Gastroesophageal sphincter (tissue), 4 donors: ENCODE measurements at regions not wholly inside any gene's neighbourhood (a gene's known extent, or its start where the extent isn't known, plus 50 kb on each side); places are given as distances from the start of the nearest gene placed in this dataset.
"Not testable (repeated sequence)": the region's sequence is repeated elsewhere in the genome, so short reads cannot be mapped to it uniquely, and the experiment has no call there.

Experiments
- ATAC-seq: fragments of 150-250 bp; one replicate; pipeline ENCODE4 v1.9.1; 2016; ENCODE audit warnings: mild to moderate bottlenecking, moderate library complexity
- H3K27ac ChIP-seq, 4 donors: fragments of 200-600 bp; sonication (generic) in 3 of 4; 1 replicate in 3 of 4; 2 replicates in 1 of 4; pipeline ENCODE4 v1.5.1; 2016 to 2019
- H3K27me3 ChIP-seq: fragments of 200-600 bp; sonication (generic); one replicate; pipeline ENCODE4 v1.5.1; 2019
- H3K36me3 ChIP-seq, 2 donors: fragments of 200-600 bp; sonication (generic); one replicate each; pipeline ENCODE4 v1.5.1; 2019; ENCODE audit warnings: control low read depth in 1 of 2
- H3K4me1 ChIP-seq, 3 donors: fragments of 200-600 bp; sonication (generic); 1 replicate in 2 of 3; 2 replicates in 1 of 3; pipeline ENCODE4 v1.5.1; 2016 to 2019; ENCODE audit warnings: control low read depth in 2 of 3
- H3K4me3 ChIP-seq, 2 donors: fragments of 200-600 bp; sonication (generic); one replicate each; pipeline ENCODE4 v1.5.1; 2019; ENCODE audit warnings: mild to moderate bottlenecking in 1 of 2, moderate library complexity in 1 of 2
- H3K9me3 ChIP-seq, 3 donors: fragments of 200-600 bp; sonication (generic); one replicate each; pipeline ENCODE4 v1.5.1; 2017 to 2019; ENCODE audit warnings: control low read depth in 2 of 3
- CTCF ChIP-seq, 4 experiments: fragments of 200-600 bp in 2 of 4; fragments of 450-650 bp in 2 of 4; sonication (generic) in 1 of 4; IDR thresholded peaks; one replicate each; pipeline ENCODE4 v1.5.1; 2017 to 2019; ENCODE audit warnings: antibody characterized with exemption in 4 of 4, mild to moderate bottlenecking in 2 of 4, moderate library complexity in 2 of 4
- EP300 ChIP-seq: sonication (generic); formaldehyde crosslinking; IDR thresholded peaks from one replicate; pipeline ENCODE4 v1.6.1; 2017; ENCODE audit warnings: antibody characterized with exemption, mild to moderate bottlenecking
- POLR2A ChIP-seq, 2 donors: fragments of 450-650 bp; IDR thresholded peaks; one replicate each; pipeline ENCODE4 v1.6.1; 2017; ENCODE audit warnings: antibody characterized with exemption in 2 of 2, mild to moderate bottlenecking in 2 of 2, moderate library complexity in 1 of 2
- POLR2AphosphoS5 ChIP-seq: sonication (generic); formaldehyde crosslinking; IDR thresholded peaks from one replicate; pipeline ENCODE4 v1.6.1; 2017; ENCODE audit warnings: antibody characterized with exemption
- WGBS, 2 donors: methylation state at CpG; one replicate each; pipeline ENCODE4 v1.1.5; 2018; ENCODE audit warnings: low coverage in 1 of 2; 5-methylcytosine and 5-hydroxymethylcytosine counted together

GRCh38 chr17:77529328-77529650, 388.5 kb downstream of the SEC14L1 start:
- H3K27me3 ChIP-seq: peaks cover 46% of the 10 kb centered on the region
- peaks cover 0 to 14% (median 9%) of the 10 kb centered on the region in 3 donors for H3K4me1 ChIP-seq
- no peaks in the 10 kb centered on the region for H3K36me3 ChIP-seq
- WGBS, 2 donors: 40% methylated on average over 2 of the region's 7 CpGs; no CpG with 5 or more reads in 1 of the 2 donors
- no peak overlapping the region for H3K4me3 ChIP-seq
- no peak for ATAC-seq
- TF ChIP-seq POLR2A (IDR thresholded peaks at IDR 0.05) (no peak), EP300 (no peak), CTCF (IDR thresholded peaks at IDR 0.05) (no peak), POLR2AphosphoS5 (no peak)
- H3K27ac ChIP-seq: no peak overlapping the region
- no peaks in the 10 kb centered on the region for H3K9me3 ChIP-seq

DNA sequence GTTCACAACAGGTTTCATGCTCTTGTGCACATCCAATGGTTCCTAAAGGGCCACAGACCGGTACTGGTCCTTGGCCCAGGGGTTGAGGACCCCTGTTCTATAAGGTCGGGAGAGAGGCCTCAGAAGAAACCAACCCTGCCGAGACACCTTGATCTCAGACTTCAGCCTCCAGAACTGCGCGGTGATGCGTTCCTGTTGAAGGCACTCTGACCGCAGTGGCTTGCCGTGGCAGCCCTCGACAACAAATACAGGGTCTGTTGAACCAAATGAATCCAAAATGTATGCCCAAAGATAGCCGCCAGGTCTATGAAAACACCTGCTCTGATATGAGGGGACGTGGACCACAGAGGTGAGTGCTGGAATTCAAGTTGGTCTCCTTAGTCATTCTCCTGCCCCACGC, 389.8 kb downstream of the SEC14L1 start:
- Histone ChIP-seq H3K4me3 (no peak overlapping the region), H3K9me3 (no peaks in the 10 kb centered on the region), H3K36me3 (no peaks in the 10 kb centered on the region), H3K27me3 (peaks cover 46% of the 10 kb centered on the region), H3K4me1 (peaks cover 0 to 14% (median 9%) of the 10 kb centered on the region in 3 donors), H3K27ac (no peak overlapping the region)
- WGBS, 2 donors: 81 to 90% methylated on average over 2 of the region's 12 CpGs
- TF ChIP-seq POLR2AphosphoS5 (no peak), POLR2A (IDR thresholded peaks at IDR 0.05) (no peak), EP300 (no peak), CTCF (IDR thresholded peaks at IDR 0.05) (no peak)
- ATAC-seq: no peak

GRCh38 chr17:77531002-77531401, 390.2 kb downstream of the SEC14L1 start:
- Histone ChIP-seq H3K4me3 (no peak overlapping the region), H3K27ac (no peak overlapping the region), H3K4me1 (peaks cover 0 to 14% (median 9%) of the 10 kb centered on the region in 3 donors), H3K27me3 (peaks cover 44% of the 10 kb centered on the region), H3K9me3 (no peaks in the 10 kb centered on the region), H3K36me3 (no peaks in the 10 kb centered on the region)
- 67 to 80% methylated on average over 4 to 6 of the region's 6 CpGs for WGBS, 2 donors
- no peak for ATAC-seq
- TF ChIP-seq POLR2AphosphoS5: no peak
- TF ChIP-seq POLR2A (IDR thresholded peaks at IDR 0.05): no peak
- no peak for TF ChIP-seq CTCF (IDR thresholded peaks at IDR 0.05)
- no peak for TF ChIP-seq EP300

- WGBS, 2 donors: 60 to 80% methylated on average over 1 of the region's 6 CpGs
- ATAC-seq: no peak
- no peak overlapping the region for H3K27ac ChIP-seq
- no peaks in the 10 kb centered on the region for H3K9me3 ChIP-seq
- TF ChIP-seq POLR2A (IDR thresholded peaks at IDR 0.05) (no peak), POLR2AphosphoS5 (no peak), CTCF (IDR thresholded peaks at IDR 0.05) (no peak), EP300 (no peak)
- peaks cover 0 to 14% (median 9%) of the 10 kb centered on the region in 3 donors for H3K4me1 ChIP-seq
- H3K27me3 ChIP-seq: peaks cover 37% of the 10 kb centered on the region
- no peak overlapping the region for H3K4me3 ChIP-seq
- no peaks in the 10 kb centered on the region for H3K36me3 ChIP-seq
Observed at GRCh38 chr17:77531641-77532040, 390.9 kb downstream of the SEC14L1 start.

- peaks cover 17% of the 10 kb centered on the region for H3K27me3 ChIP-seq
- H3K9me3 ChIP-seq, H3K4me3 ChIP-seq, ATAC-seq, H3K27ac ChIP-seq, H3K36me3 ChIP-seq, H3K4me1 ChIP-seq: not testable (repeated sequence)
- no CpG with 5 or more reads among the region's 6 CpGs for WGBS, 2 donors
Observed at GRCh38 chr17:77533697-77534096, 392.9 kb downstream of the SEC14L1 start.
